Smooth muscle cell (in vitro differentiated cells): ENCODE measurements at regions not wholly inside any gene's neighbourhood (a gene's known extent, or its start where the extent isn't known, plus 50 kb on each side); places are given as distances from the start of the nearest gene placed in this dataset.

Experiments
- DNase-seq: peaks from one replicate; lab custom pipeline; 2025; ENCODE audit not compliant: unreplicated experiment; lab: John Stamatoyannopoulos, UW
- H2AFZ ChIP-seq: fragments of 200-600 bp; sonication (generic); 2 replicates; pipeline ENCODE4 v1.6.0; 2016; ENCODE audit warnings: antibody characterized with exemption, low read depth, mild to moderate bottlenecking
- H3F3A ChIP-seq: fragments of 200-600 bp; sonication (generic); 2 replicates; pipeline ENCODE4 v1.6.0; 2017; ENCODE audit warnings: antibody characterized with exemption, low read depth
- H3K27ac ChIP-seq: fragments of 200-600 bp; sonication (generic); 2 replicates; pipeline ENCODE4 v1.5.1; 2016; ENCODE audit warnings: low read depth, mild to moderate bottlenecking
- H3K27me3 ChIP-seq: fragments of 200-600 bp; sonication (generic); 2 replicates; pipeline ENCODE4 v1.6.1; 2016; ENCODE audit warnings: low read depth, mild to moderate bottlenecking
- H3K36me3 ChIP-seq: fragments of 200-600 bp; sonication (generic); 2 replicates; pipeline ENCODE4 v1.5.1; 2016; ENCODE audit warnings: low read depth
- H3K4me1 ChIP-seq: fragments of 200-600 bp; sonication (generic); 2 replicates; pipeline ENCODE4 v1.5.1; 2016; ENCODE audit warnings: low read depth
- H3K4me2 ChIP-seq: fragments of 200-600 bp; sonication (generic); 2 replicates; pipeline ENCODE4 v1.6.0; 2016; ENCODE audit warnings: mild to moderate bottlenecking
- H3K4me3 ChIP-seq: fragments of 200-600 bp; sonication (generic); 2 replicates; pipeline ENCODE4 v1.5.1; 2016; ENCODE audit warnings: mild to moderate bottlenecking
- H3K79me2 ChIP-seq: fragments of 200-600 bp; sonication (generic); 2 replicates; pipeline ENCODE4 v1.6.0; 2016; ENCODE audit warnings: low read depth, mild to moderate bottlenecking
- H3K9ac ChIP-seq: fragments of 200-600 bp; sonication (generic); 2 replicates; pipeline ENCODE4 v1.6.0; 2016; ENCODE audit warnings: low read depth
- H3K9me3 ChIP-seq: fragments of 200-600 bp; sonication (generic); replicated peaks from 2 replicates; pipeline ENCODE4 v1.5.1; 2016; ENCODE audit warnings: low read depth
- H4K20me1 ChIP-seq: fragments of 200-600 bp; sonication (generic); 2 replicates; pipeline ENCODE4 v1.6.0; 2016; ENCODE audit warnings: low read depth
- WGBS: methylation state at CpG from one replicate; pipeline ENCODE4 v1.1.7; 2016; ENCODE audit warnings: low lambda C conversion rate; 5-methylcytosine and 5-hydroxymethylcytosine counted together
- TF ChIP-seq, protein P1 (sequence below): fragments of 200-600 bp; sonication (generic); IDR thresholded peaks from 2 replicates; pipeline ENCODE4 v1.5.1; 2017; ENCODE audit warnings: borderline replicate concordance, mild to moderate bottlenecking, antibody characterized with exemption; ENCODE audit not compliant: insufficient read depth, poor library complexity, severe bottlenecking

GRCh38 chr13:99911965-99912566 lies 59.5 kb downstream of the ZIC5 start:
- no peak for DNase-seq
- Histone ChIP-seq H3K79me2 (no peaks in the 10 kb centered on the region), H3K4me2 (no peak overlapping the region), H2AFZ (no peak overlapping the region), H4K20me1 (no peaks in the 10 kb centered on the region), H3K27ac (no peak overlapping the region), H3K27me3 (peaks cover 35% of the 10 kb centered on the region), H3K9ac (no peak overlapping the region), H3K36me3 (no peaks in the 10 kb centered on the region), H3K4me1 (no peaks in the 10 kb centered on the region), H3K9me3 (no peaks in the 10 kb centered on the region), H3K4me3 (no peak overlapping the region), H3F3A (no peaks in the 10 kb centered on the region)
- TF ChIP-seq, protein P1, sequence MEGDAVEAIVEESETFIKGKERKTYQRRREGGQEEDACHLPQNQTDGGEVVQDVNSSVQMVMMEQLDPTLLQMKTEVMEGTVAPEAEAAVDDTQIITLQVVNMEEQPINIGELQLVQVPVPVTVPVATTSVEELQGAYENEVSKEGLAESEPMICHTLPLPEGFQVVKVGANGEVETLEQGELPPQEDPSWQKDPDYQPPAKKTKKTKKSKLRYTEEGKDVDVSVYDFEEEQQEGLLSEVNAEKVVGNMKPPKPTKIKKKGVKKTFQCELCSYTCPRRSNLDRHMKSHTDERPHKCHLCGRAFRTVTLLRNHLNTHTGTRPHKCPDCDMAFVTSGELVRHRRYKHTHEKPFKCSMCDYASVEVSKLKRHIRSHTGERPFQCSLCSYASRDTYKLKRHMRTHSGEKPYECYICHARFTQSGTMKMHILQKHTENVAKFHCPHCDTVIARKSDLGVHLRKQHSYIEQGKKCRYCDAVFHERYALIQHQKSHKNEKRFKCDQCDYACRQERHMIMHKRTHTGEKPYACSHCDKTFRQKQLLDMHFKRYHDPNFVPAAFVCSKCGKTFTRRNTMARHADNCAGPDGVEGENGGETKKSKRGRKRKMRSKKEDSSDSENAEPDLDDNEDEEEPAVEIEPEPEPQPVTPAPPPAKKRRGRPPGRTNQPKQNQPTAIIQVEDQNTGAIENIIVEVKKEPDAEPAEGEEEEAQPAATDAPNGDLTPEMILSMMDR: no peak
- 76% methylated on average over 8 of the region's 8 CpGs for WGBS

- 86% methylated on average over 16 of the region's 16 CpGs for WGBS
Measured at GRCh38 chr13:99911069-99911964, 60.2 kb downstream of the ZIC5 start.

DNA sequence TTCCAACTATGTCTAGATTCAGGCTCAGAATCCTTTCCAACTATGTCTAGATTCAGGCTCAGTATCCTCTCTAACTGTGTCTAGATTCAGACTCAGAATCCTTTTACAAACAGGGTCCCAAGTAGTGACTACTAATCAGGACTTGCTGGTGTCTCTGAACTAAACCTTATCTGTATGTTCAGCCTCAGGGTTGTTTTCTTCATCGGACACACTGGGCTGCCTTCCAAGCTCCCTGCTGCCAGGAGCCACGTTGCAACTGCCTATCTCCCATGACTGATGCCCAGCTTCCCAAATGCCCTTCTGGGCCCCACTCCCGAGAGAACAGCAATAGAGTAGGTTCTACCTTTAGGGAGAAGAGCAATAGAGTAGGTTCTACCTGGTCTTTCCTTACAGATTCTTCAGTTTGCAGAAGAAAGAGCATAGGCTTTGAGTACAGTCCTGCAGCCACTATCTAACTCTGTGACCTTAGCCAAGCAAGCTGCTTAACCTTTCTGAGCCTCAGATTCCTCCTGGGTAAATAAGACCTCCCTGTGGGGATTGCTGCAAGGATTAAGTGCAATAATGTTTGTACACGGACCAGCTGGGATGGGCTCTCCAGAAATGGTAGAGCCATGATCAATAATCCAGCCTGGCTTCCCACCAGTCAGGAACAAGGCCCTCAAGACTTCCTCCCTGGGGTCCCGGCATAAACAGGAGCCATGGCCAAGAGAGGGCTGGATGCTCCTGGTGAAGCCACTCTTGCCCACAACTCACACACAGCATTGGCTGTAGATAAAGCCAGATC lies 61.5 kb downstream of the ZIC5 start:
- Histone ChIP-seq H3K4me2 (no peak overlapping the region), H2AFZ (no peak overlapping the region), H3K27ac (no peak overlapping the region), H3F3A (no peaks in the 10 kb centered on the region), H3K9me3 (no peaks in the 10 kb centered on the region), H4K20me1 (no peaks in the 10 kb centered on the region), H3K79me2 (no peaks in the 10 kb centered on the region), H3K4me1 (peaks cover 3% of the 10 kb centered on the region), H3K4me3 (no peak overlapping the region), H3K9ac (no peak overlapping the region), H3K36me3 (no peaks in the 10 kb centered on the region), H3K27me3 (peaks cover 35% of the 10 kb centered on the region)
- DNase-seq: no peak
- TF ChIP-seq, protein P1: no peak
- 76% methylated on average over 5 of the region's 5 CpGs for WGBS

More at GRCh38 chr13:99911069-99911964, 60.2 kb downstream of the ZIC5 start:
- no peaks in the 10 kb centered on the region for H3K79me2 ChIP-seq
- H3K4me2 ChIP-seq: no peak overlapping the region
- no peaks in the 10 kb centered on the region for H3F3A ChIP-seq
- H3K27ac ChIP-seq: no peak overlapping the region
- no peaks in the 10 kb centered on the region for H3K36me3 ChIP-seq
- no peak overlapping the region for H3K4me3 ChIP-seq
- TF ChIP-seq, protein P1: no peak
- peaks cover 35% of the 10 kb centered on the region for H3K27me3 ChIP-seq
- H3K4me1 ChIP-seq: no peaks in the 10 kb centered on the region
- H4K20me1 ChIP-seq: no peaks in the 10 kb centered on the region
- H3K9me3 ChIP-seq: no peaks in the 10 kb centered on the region
- no peak overlapping the region for H3K9ac ChIP-seq
- no peak for DNase-seq
- no peak overlapping the region for H2AFZ ChIP-seq
